CD4-positive, alpha-beta T cell treated with Interleukin-1 beta for 1 hour (primary cell): ENCODE measurements at regions not wholly inside any gene's neighbourhood (a gene's known extent, or its start where the extent isn't known, plus 50 kb on each side); places are given as distances from the start of the nearest gene placed in this dataset.

ENCODE experiments used
- DNase-seq, 2 donors: peaks; one replicate each; pipeline ENCODE4 v3.0.0-alpha.2; 2020 to 2022

DNA sequence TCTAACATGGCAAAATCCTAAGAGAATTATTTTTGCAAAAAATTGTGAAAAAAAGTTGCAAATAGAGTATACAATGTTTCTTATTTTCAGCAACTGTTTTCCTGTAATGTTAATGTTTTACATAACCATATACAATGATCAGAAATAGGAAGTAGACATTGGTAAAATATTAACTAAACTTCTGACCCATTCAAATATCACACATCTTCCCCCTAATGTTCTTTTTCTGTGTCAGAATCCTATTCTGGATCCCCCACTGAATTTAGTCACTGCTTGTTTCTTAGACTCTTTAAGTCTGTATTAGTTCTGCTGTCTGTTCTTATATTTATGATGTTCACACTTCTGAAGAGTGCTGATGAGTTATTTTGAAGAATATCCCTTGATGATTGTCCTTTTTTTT, 62.0 kb downstream of the HFE start:
- DNase-seq: no peak

DNA sequence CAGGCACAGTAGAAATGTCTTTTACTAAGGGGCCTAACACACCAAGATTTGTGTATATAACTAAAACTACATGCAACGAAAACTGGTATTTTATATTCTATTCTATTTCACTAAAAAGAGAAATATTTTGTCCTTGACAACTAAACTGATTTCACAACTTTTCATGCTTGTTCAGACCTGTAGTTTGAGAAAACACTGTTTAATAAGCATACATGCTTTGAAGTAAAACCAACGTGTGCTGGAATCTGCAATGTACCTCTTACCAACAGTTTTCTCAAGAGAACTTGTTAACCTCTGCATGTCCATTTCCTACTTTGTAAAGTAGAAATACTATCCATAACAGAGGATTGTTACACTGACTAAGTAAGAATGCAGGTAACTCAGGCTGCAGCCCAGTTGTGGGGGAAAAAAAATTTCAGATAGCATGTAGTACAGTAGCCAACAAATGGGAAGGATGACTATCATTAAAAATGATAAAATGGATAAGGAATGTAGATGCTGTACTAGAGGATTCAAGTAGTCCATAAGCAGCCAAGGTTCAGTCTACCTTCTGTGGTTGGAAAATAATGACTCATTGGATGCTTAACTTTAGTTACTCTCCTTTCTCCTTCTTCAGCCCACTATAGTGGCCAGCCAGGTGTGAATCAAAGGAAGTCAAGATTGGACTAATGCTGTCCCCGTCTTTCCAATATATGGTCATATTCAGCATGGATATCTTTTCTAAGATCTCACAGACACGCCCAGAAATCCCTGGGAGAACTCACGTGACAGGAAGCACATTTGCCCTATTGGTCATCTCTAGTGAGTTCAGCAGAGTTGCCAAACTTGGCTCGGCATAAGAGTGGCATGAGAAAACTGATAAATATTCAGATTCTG, 65.2 kb downstream of the HFE start:
- no peak for DNase-seq

DNA sequence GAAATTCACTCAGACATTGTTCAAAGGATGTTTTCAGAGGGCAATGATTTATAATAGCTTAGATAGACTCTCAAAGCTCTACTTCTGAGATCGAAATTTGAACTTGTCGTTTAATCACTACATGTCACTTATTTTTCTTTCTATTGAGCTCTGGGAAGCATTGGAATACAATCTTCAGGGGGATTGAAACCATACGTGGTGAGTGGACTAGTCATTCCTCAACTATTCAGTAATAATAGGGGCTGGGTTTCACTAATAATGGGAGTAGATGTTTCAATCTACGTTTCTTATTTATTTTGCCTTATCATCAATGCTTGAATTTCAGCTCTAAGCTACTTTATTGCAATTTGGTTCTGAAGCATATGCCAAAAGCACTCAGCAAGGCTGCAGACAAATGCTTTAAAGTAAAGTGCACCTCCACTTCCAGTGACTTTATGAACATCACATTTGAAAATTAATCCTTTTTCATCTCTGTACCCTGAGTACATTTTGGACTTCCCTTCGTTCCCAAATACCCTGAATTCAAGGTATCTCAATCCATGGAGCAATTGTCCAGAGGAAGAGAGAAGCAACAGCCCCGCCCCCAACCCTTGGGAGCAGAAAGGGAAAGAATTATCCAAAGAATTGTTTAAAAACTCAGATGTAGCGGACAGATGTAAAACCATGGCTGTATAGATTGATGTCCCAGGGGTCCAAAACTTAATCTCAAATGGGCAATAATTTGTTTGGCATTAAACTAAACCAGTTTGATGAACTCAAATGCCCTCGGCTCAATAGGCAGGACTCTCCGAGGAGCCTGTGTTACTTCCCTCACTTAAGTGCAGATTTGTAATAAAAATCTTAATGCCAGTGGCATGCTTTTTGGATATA, 68.1 kb downstream of the HFE start:
- DNase-seq: no peak

DNA sequence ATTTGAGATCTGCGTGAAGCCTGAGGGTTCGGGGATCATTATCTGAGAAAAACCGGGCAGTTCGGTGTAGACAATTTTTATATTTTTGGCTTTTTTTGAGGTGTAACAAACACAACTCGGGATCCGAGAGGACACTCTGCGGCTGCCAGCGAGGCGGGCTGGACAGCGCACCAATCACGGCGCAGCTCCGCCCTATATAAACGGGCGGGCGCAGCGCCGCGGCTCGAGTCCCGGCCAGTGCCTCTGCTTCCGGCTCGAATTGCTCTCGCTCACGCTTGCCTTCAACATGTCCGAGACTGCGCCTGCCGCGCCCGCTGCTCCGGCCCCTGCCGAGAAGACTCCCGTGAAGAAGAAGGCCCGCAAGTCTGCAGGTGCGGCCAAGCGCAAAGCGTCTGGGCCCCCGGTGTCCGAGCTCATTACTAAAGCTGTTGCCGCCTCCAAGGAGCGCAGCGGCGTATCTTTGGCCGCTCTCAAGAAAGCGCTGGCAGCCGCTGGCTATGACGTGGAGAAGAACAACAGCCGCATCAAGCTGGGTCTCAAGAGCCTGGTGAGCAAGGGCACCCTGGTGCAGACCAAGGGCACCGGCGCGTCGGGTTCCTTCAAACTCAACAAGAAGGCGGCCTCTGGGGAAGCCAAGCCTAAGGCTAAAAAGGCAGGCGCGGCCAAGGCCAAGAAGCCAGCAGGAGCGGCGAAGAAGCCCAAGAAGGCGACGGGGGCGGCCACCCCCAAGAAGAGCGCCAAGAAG, 69.0 kb downstream of the HFE start:
- DNase-seq: peak; percentile 91

DNA sequence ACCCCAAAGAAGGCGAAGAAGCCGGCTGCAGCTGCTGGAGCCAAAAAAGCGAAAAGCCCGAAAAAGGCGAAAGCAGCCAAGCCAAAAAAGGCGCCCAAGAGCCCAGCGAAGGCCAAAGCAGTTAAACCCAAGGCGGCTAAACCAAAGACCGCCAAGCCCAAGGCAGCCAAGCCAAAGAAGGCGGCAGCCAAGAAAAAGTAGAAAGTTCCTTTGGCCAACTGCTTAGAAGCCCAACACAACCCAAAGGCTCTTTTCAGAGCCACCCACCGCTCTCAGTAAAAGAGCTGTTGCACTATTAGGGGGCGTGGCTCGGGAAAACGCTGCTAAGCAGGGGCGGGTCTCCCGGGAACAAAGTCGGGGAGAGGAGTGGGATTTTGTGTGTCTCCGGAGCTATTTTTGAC, 69.6 kb downstream of the HFE start:
- no peak for DNase-seq

DNA sequence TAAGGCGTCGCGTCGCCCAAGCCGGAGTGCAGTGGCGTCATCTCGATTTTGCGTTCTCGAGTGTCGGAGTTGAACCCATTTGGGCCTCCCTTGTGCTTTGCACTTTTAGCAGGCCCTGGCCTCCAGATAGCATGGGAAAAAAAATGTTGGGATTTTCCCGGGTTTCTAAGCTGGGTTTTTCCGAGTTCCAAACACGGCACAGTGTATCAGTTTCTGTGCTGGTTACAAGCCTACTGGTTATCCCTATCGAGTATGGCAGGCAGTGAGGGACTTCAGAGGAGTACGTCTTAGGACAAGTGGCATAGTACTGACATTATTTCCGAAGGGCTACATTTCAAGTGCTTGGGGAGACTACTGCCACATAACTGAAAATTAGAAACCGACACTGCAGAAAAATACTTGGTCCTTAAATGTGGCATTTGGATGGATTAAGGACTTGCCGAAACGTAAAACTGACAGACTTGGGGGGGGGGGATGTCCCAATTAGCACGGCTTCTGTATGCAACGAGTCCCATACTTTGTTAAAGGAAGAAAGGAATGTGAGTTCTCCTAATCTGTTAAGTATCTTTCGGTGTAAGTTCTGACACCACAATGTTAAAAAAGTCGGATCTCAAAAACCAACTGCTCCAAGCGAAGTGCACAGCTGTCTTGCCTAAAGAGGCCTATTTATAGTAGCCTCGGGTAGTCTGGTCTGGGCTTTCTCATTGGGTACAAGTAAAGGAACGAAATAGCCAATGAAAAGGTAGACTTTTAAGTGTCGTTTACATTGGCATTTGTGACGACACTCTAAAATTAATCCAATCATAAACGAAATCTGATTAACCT, 70.2 kb downstream of the HFE start:
- peak; percentile 91 to 96 for DNase-seq

DNA sequence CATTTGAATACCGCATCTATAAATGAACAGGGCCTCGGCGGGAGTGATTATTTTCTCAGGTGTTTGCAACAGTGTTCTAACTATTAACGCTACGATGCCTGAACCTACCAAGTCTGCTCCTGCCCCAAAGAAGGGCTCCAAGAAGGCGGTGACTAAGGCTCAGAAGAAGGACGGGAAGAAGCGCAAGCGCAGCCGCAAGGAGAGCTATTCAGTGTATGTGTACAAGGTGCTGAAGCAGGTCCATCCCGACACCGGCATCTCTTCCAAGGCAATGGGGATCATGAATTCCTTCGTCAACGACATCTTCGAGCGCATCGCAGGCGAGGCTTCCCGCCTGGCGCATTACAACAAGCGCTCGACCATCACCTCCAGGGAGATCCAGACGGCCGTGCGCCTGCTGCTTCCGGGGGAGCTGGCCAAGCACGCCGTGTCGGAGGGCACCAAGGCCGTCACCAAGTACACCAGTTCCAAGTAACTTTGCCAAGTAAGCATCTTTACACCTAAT, 70.9 kb downstream of the HFE start:
- DNase-seq: no peak

DNA sequence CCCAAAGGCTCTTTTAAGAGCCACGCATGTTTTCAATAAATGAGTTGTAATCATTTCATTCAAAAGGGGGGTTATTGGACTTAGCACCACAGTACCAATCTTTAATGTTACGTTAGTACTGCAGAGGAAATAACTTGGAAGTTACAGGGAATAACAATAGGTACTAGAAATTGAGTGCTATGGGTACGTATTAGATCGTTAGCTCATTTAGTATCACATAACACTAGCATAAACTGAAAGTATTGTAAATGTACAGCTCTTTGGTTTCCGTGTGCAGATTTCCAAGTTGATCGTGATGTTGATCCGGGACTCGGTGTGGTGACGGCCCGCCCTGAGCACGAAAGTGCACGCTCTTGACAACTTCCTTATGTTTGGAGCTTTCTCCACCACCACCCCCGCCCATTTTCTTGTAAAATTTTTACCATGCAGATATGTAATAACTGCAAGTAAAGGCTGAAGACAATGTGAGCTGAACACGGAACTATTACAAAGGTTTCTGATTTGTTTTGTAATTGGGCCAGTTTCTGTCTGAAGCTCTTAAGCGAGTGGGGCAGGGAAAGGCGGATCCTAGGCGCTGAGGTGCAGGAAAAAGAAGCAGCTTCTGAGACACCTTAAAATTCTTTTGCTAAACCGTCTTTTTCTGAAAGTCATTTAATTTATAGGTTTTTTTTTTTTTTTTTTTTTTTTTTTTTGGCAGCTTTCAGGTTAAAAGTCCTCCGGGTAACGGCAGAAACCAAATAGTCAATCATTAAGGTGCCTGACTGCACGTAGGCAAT, 71.5 kb downstream of the HFE start:
- peak; percentile 64 to 73 for DNase-seq

DNA sequence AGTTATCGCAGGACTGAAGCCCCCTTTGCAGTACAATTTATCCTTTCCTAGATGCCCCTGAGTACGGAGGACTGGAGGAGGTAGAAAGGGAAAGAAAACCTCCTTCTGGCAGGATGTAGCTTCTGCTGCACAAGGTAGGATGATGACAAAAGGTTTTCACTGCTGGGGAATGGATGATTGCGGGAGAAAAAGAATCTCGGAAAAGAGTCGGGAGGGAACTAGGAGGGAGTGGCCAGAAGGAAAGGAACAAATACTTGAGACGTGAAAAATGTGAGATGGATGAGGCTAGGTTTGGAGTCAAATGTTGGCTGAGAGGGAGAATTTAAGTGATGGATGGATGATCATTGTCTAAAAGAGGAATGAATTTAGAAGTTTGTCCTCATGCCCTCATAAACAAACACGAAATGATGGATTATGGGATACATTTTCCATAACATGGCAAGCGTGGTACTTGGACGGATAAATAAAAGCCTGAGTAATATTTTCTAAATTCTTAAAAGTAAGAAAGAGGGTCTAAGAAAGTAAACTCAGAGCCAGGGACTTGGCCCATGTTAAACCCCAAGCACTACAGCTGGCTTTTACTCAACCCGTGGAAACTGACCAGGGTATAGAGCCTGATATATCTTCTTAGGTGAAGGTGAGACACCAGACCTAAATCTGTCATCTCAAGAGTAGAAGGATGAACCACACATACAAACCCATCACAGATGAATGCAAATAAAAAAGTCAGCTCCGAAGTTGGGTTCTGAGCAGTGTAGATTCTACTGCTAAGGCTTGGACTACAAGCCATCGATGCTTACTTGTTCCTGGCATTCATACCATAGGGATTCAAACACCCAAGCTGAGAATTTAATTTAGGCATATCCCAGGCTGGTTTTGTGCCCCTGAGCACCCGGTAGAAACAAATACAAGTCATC, 72.4 kb downstream of the HFE start:
- DNase-seq: peak in 1 of 2 donors; percentile 28

DNA sequence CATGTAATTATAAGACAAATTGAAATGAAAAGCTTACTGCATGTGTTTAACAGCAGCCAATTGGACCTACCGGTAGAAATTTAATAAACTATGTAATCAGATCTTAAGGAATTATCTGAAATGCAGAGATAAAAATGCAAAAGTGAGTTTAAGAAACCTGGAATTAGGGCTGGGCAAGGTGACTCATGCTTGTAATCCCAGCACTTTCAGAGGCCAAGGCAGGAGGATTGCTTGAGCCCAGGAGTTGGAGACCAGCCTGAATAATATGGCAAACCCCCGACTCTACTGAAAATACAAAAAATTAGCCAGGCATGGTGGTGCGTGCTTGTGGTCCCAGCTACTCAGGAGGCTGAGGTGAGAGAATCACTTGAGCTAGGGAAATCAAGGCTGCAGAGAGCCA, 74.1 kb downstream of the HFE start:
- no peak for DNase-seq

DNA sequence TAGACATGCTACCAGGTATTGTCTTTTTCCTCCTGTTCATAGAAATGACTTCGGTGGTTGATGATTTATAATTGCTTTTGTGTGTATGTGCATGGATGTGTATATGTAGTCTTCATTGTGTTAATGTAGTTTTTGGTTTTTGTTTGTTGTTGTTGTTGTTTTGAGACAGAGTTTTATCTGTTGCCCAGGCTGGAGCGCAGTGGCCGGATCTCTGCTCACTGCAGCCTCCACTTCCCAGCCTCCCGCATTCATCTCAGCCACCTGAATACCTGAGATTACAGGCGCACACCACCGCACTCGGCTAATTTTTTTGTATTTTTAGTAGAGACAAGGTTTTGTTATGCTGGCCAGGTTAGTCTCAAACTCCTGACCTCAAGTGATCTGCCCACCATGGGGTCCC, 75.2 kb downstream of the HFE start:
- no peak for DNase-seq

DNA sequence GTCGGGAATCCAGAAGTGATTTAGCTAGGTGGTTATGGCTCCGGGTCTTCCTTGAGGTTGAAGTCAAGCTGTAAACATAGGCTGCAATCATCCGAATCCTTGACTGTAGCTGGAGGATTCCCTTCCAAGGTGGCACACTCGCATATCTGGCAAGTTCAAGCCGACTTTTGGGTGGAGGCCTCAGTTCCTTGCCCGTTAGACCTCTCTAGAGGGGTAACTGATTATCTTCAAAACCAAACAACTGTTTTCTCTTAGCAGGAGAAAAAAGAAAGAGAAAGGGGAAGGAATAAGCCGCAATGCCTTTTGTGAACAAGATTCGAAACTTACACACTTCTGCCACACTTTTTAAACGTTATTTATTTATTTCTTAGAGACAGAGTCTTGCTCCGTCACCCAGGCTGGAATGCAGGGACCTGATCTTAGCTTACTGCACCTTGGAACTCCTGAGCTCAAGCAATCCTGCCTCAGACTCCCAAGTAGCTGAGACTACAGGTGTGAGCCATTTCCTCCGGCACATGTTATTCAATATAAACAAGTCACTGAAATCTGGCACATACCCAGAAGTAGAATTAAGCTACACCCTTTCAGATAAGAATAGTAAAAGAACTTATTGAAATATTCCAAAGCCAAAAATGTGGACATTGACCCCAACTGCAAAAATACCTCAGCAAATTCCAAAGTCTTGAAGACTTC, 76.3 kb downstream of the HFE start:
- DNase-seq: no peak

DNA sequence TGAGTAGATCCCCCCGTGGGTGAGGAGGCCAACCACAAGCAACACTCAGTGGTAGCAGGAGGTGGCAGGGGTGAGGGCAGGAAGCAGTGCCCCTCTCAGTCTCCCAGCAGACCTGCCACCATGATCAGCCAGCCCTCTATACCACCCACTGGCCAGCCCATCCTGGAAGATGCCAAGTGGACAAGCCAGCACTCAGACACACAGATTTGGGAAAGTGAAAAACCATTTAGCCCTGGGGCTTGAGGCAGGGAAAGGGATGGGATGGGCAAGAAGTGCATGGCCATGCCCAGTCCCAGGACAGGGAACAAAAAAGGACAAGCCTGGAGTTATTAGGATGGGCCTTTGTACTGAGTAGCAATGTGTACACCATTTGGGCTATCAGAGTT, 76.9 kb downstream of the HFE start:
- DNase-seq: no peak

DNA sequence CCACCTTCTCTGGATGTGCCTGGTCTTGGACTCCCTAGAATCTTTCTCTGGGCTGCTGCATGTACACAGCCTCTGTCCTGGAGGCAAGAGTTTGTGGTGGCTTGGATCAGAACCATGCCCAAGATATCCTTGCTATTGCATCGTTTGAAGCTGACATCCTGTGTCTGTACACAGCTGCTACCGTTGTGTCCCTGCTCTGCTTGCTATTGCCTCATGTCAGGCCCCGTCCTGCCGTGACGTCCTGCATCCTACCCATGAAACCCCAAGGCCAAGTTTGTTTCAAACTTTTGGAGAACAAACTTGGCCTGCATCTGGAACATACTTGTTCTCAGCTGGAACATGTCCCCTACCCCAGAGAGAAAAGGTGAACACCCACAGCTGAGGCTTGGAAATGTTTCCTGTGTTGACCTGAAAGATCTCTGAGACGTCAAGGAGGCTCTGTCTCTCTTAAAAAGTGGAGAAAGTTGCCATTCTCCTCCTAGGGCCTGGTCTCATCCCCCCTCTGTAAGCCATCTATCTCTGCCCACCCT, 78.1 kb downstream of the HFE start:
- no peak for DNase-seq

DNA sequence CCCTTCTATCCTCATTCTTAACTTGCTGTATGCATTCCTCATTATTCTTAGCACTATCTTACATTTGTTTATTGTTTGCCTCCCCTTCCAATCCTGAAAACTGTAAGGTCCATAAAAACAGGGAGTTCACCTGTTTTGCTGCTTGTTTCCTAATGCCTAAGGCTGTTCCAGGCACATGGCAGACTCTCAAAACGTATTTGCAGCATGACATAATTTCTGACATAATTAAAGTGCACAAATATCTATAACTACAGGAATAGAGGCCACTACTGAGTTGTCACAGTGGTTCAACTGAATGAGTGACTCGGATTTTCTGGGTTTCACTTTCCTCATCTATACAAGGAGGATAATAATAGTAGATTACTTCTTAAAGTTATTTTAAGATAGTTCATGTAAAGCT, 83.0 kb downstream of the HFE start:
- DNase-seq: no peak

DNA sequence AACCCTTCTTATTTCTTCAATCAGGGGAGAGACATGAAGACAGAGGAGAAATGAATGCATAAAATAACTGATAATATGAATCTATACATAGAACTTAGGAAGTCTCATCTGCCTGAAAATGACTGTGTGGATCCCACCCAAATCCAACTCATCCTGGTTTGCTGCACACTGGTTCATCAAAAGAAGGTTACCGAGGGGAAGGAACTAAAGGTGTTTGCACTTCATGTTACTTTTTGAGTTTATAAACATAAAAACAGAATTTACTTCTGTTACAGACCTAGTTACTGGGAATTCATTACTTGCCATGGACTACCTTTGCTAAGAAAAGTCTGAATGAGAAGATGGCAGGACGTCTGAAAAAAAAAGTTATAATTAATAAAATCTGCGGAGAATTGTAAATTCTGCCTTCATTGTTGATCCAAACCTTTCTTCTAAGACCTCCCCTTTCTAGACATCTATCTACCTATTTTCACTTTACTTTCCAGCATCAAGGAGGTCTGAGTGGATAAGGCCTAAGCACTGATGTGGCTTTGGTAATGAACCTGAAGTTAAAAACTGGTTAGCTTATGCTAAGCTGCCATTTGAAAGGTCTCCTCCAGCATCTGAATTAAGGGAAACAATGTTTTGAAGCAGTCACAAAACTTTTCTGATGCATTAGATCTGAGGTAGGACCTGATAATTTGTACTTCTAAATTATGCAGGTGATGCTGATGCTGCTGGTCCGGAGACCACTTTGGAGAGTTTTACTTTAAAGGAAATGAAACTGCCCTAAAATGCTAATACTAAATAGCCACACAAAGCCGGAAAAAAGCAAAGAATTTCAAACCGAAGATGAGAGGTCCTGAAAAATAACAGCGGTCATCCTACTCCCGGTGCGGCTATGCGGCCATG, 84.0 kb downstream of the HFE start:
- DNase-seq: peak in 1 of 2 donors; percentile 31

DNA sequence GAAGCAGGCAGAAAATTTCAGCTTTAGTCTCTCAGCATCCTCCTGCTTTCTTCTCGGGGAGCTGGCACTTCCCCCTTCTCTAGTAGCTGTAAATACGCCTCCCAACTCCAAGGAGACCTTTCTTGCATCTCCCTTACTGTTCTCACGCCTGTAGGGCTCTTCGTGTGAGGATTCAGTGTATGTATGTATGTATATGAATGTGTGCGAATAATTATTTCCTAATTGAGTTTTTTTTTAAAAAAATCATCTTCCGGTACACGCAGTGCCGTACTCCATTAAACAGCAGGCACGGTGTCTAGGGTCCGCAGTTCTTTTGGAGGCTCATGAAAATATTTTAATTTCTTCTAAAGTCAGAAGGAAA, 85.4 kb downstream of the HFE start:
- DNase-seq: peak; percentile 40 to 55

DNA sequence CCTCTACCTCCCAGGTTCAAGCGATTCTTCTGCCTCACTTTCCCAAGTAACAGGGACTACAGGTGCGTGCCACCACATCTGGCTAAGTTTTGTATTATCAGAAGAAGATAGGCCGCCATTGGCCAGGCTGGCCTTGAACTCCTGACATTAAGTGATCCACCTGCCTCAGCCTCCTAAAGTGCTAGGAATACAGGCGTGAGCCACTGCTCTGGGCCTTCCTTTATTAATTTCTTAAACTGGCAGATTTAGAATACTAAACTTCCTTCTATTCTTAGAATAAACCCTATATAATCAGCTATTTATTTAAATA, 86.6 kb downstream of the HFE start:
- DNase-seq: no peak

DNA sequence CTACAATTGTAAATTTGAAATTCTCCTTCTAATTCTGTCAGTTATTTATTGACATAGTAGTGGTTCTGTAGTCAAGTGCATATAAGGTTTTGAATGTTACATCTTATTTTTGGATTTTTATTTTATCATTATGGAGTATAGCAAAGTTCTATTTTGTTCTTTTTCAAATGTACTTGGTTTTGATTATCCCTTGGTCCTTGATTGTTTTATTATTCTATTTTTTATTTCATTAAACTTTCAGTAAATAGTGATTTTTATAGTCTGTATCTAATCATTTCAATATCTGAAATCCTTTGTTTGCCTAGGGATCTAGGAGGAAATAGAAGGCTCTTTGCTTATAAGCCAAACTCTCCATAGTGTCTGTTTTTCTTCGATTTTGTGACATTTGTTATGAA, 87.8 kb downstream of the HFE start:
- no peak for DNase-seq
